Endodermal cell (in vitro differentiated cells): ENCODE measurements at regions not wholly inside any gene's neighbourhood (a gene's known extent, or its start where the extent isn't known, plus 50 kb on each side); places are given as distances from the start of the nearest gene placed in this dataset.

Experiments used
- DNase-seq: peaks from one replicate; pipeline ENCODE4 v3.0.0-alpha.2; 2017
- H3K27ac ChIP-seq: 2 replicates; pipeline ENCODE4 v1.5.1; 2013; ENCODE audit warnings: mild to moderate bottlenecking, low read depth, low read length, moderate library complexity
- H3K27me3 ChIP-seq: 2 replicates; pipeline ENCODE4 v1.6.1; 2013; ENCODE audit warnings: mild to moderate bottlenecking, low read length, moderate library complexity; ENCODE audit not compliant: insufficient read depth, control insufficient read depth, poor library complexity, severe bottlenecking
- H3K36me3 ChIP-seq: 2 replicates; pipeline ENCODE4 v1.7.0; 2013; ENCODE audit warnings: mild to moderate bottlenecking, low read length, moderate library complexity; ENCODE audit not compliant: control insufficient read depth, insufficient read depth
- H3K4me1 ChIP-seq: one replicate; pipeline ENCODE4 v1.7.0; 2013; ENCODE audit warnings: low read length; ENCODE audit not compliant: control insufficient read depth, insufficient read depth
- H3K4me3 ChIP-seq: 2 replicates; pipeline ENCODE4 v1.5.1; 2013; ENCODE audit warnings: mild to moderate bottlenecking, low read length, moderate library complexity
- H3K9ac ChIP-seq: 2 replicates; pipeline ENCODE4 v1.6.1; 2013; ENCODE audit warnings: mild to moderate bottlenecking, low read length, moderate library complexity; ENCODE audit not compliant: poor library complexity, severe bottlenecking; ENCODE audit errors: extremely low read depth
- H3K9me3 ChIP-seq: 2 replicates; pipeline ENCODE4 v1.6.1; 2013; ENCODE audit warnings: mild to moderate bottlenecking, low read length, moderate library complexity; ENCODE audit not compliant: control insufficient read depth
- H3K27ac Mint-ChIP-seq: 2 replicates; pipeline ENCODE4 v1.8.0; 2020; ENCODE audit warnings: mixed read lengths
- H3K27me3 Mint-ChIP-seq: 2 replicates; pipeline ENCODE4 v1.8.0; 2021; ENCODE audit warnings: mild to moderate bottlenecking, mixed read lengths; ENCODE audit not compliant: insufficient read depth
- H3K36me3 Mint-ChIP-seq: 2 replicates; pipeline ENCODE4 v1.8.0; 2020; ENCODE audit warnings: low read depth, mixed read lengths
- H3K4me1 Mint-ChIP-seq: 2 replicates; pipeline ENCODE4 v1.8.0; 2020; ENCODE audit warnings: mixed read lengths
- H3K4me3 Mint-ChIP-seq: 2 replicates; pipeline ENCODE4 v1.8.0; 2020; ENCODE audit warnings: mild to moderate bottlenecking, moderate library complexity, mixed read lengths
- H3K9me3 Mint-ChIP-seq: 2 replicates; pipeline ENCODE4 v1.8.0; 2020; ENCODE audit warnings: mild to moderate bottlenecking, mixed read lengths
- CTCF ChIP-seq: fragments of 200-600 bp; sonication (generic); conservative IDR thresholded peaks from 2 replicates; pipeline ENCODE4 v1.5.0; 2021; ENCODE audit warnings: antibody characterized with exemption, mild to moderate bottlenecking
- WGBS, 2 experiments: methylation state at CpG; one replicate each; pipeline versions ENCODE4 v1.1.5 to v1.1.7; 2013; ENCODE audit warnings: missing lambda C conversion rate in 2 of 2, mixed read lengths in 1 of 2; ENCODE audit not compliant: insufficient coverage in 1 of 2, insufficient read length in 1 of 2; 5-methylcytosine and 5-hydroxymethylcytosine counted together

GRCh38 chr12:13836099-13836498 is 145.3 kb downstream of the GRIN2B start:
- peaks cover 52% of the 10 kb centered on the region for H3K4me1 Mint-ChIP-seq
- Histone ChIP-seq H3K36me3 (no peaks in the 10 kb centered on the region), H3K27ac (no peak overlapping the region), H3K27me3 (peaks cover 18% of the 10 kb centered on the region), H3K4me1 (peaks cover 19% of the 10 kb centered on the region), H3K4me3 (no peak overlapping the region), H3K9me3 (no peaks in the 10 kb centered on the region), H3K9ac (no peak overlapping the region)
- DNase-seq: no peak
- no peaks in the 10 kb centered on the region for H3K36me3 Mint-ChIP-seq
- no peak overlapping the region for H3K4me3 Mint-ChIP-seq
- 86 to 97% methylated on average over 3 of the region's 3 CpGs for WGBS, 2 experiments
- no peak overlapping the region for H3K27ac Mint-ChIP-seq
- H3K27me3 Mint-ChIP-seq: peaks cover 65% of the 10 kb centered on the region
- H3K9me3 Mint-ChIP-seq: no peaks in the 10 kb centered on the region
- no peak for TF ChIP-seq CTCF

DNA sequence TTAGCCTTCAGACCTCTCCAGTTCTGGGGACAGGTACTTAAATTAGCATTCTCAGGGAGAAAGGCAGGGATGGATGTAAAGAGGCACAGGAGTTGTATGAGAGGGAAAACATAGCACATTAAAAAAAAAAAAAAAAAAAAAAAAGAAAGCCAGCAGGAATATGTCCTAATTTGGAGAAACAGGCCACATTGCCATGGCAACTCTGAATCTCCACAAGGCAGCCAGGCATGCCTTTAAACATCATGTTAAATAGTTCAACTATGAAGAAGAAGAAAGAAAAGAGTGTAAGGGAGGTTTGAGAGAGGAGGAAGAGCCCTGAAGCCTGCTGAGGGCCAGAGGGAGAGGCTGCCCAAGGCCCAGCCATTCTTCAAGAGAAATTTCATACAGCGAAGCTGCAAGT is 145.8 kb downstream of the GRIN2B start:
- Mint-ChIP-seq H3K9me3 (no peaks in the 10 kb centered on the region), H3K27ac (no peak overlapping the region)
- WGBS, 2 experiments: 89% methylated on average over 1 of the region's 1 CpG; no CpG with 5 or more reads in 1 of the 2 experiments

DNA sequence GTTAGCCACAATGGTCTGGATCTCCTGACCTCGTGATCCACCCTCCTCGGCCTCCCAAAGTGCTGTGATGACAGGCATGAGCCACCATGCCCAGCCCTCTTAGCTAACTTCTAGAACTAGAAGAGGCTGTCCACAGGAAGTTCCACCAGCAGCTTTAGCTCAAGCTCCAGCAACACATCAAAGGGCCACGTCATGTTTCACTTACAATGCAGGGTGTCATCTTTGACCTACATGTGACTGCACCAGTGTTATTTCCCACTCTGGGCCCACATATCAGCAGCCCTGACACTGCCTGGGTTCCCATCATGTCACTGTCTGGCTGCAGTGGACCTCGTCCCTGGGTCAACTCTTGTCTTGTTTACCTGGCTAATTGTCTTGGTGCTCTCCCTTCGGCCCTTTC is 147.2 kb downstream of the GRIN2B start:
- peaks cover 17% of the 10 kb centered on the region for H3K4me1 ChIP-seq
- H3K4me3 ChIP-seq: no peak overlapping the region
- H3K27me3 Mint-ChIP-seq: peaks cover 52% of the 10 kb centered on the region
- H3K27ac Mint-ChIP-seq: no peak overlapping the region
- H3K27me3 ChIP-seq: peaks cover 12% of the 10 kb centered on the region
- no peak overlapping the region for H3K9ac ChIP-seq
- H3K27ac ChIP-seq: no peak overlapping the region
- DNase-seq: no peak
- WGBS, 2 experiments: 89 to 96% methylated on average over 4 to 5 of the region's 5 CpGs
- no peaks in the 10 kb centered on the region for H3K36me3 Mint-ChIP-seq
- H3K9me3 ChIP-seq: no peaks in the 10 kb centered on the region
- H3K36me3 ChIP-seq: no peaks in the 10 kb centered on the region
- no peaks in the 10 kb centered on the region for H3K9me3 Mint-ChIP-seq
- no peak overlapping the region for H3K4me3 Mint-ChIP-seq
- H3K4me1 Mint-ChIP-seq: peaks cover 51% of the 10 kb centered on the region
- TF ChIP-seq CTCF: no peak

More for the DNA sequence above, 145.8 kb downstream of the GRIN2B start:
- Mint-ChIP-seq H3K4me3 (no peak overlapping the region), H3K4me1 (peaks cover 52% of the 10 kb centered on the region), H3K36me3 (no peaks in the 10 kb centered on the region), H3K27me3 (peaks cover 62% of the 10 kb centered on the region)
- TF ChIP-seq CTCF: no peak
- H3K27ac ChIP-seq: no peak overlapping the region
- H3K4me3 ChIP-seq: no peak overlapping the region
- no peak for DNase-seq
- no peaks in the 10 kb centered on the region for H3K36me3 ChIP-seq
- H3K9ac ChIP-seq: no peak overlapping the region
- H3K27me3 ChIP-seq: peaks cover 18% of the 10 kb centered on the region
- H3K4me1 ChIP-seq: peaks cover 19% of the 10 kb centered on the region
- H3K9me3 ChIP-seq: no peaks in the 10 kb centered on the region
